HG03432 (cell line): ENCODE measurements at regions not wholly inside any gene's neighbourhood (a gene's known extent, or its start where the extent isn't known, plus 50 kb on each side); places are given as distances from the start of the nearest gene placed in this dataset.

Source experiments
- ATAC-seq: cut with Tn5 transposase; IDR thresholded peaks from one replicate; pipeline ENCODE4 v1.9.1; 2021; ENCODE audit warnings: mild to moderate bottlenecking, moderate library complexity; ENCODE audit not compliant: unreplicated experiment

- ATAC-seq: no peak
These were observed 90.7 kb downstream of the ZNF281 start for GRCh38 chr1:200319148-200319547.

- ATAC-seq: no peak
These were observed 92.6 kb downstream of the ZNF281 start for GRCh38 chr1:200317236-200317635.

- ATAC-seq: no peak
These were observed 93.6 kb downstream of the ZNF281 start for GRCh38 chr1:200316148-200316803.

GRCh38 chr1:200314085-200314750, 95.6 kb downstream of the ZNF281 start:
- no peak for ATAC-seq

GRCh38 chr1:200311256-200311655, 98.6 kb downstream of the ZNF281 start:
- ATAC-seq: no peak

GRCh38 chr1:200310824-200311223, 99.0 kb downstream of the ZNF281 start:
- no peak for ATAC-seq

GRCh38 chr1:200307755-200308066, 102.1 kb downstream of the ZNF281 start:
- no peak for ATAC-seq

GRCh38 chr1:200306944-200307754, 102.7 kb downstream of the ZNF281 start:
- peak; percentile 52 for ATAC-seq

- ATAC-seq: peak; percentile 37
These were observed 104.0 kb downstream of the ZNF281 start for GRCh38 chr1:200305806-200306205.

- no peak for ATAC-seq
These were observed 105.7 kb downstream of the ZNF281 start for GRCh38 chr1:200304171-200304570.

- peak; percentile 4 for ATAC-seq
These were observed 106.9 kb downstream of the ZNF281 start for GRCh38 chr1:200302921-200303290.

- peak; percentile 61 for ATAC-seq
These were observed 107.5 kb downstream of the ZNF281 start for GRCh38 chr1:200302192-200302920.

- no peak for ATAC-seq
These were observed 108.7 kb downstream of the ZNF281 start for GRCh38 chr1:200301152-200301551.

GRCh38 chr1:200299571-200299970, 110.3 kb downstream of the ZNF281 start:
- ATAC-seq: no peak

- no peak for ATAC-seq
These were observed 111.6 kb downstream of the ZNF281 start for GRCh38 chr1:200298242-200298641.

GRCh38 chr1:200296091-200296661, 113.7 kb downstream of the ZNF281 start:
- no peak for ATAC-seq

GRCh38 chr1:200294241-200294640, 115.6 kb downstream of the ZNF281 start:
- no peak for ATAC-seq

- no peak for ATAC-seq
These were observed 117.1 kb downstream of the ZNF281 start for GRCh38 chr1:200292699-200293098.

- ATAC-seq: no peak
These were observed 118.7 kb downstream of the ZNF281 start for GRCh38 chr1:200291106-200291505.

GRCh38 chr1:200290010-200290685, 119.7 kb downstream of the ZNF281 start:
- ATAC-seq: peak; percentile 38
